Kidney (tissue), 13 donors: ENCODE measurements at regions not wholly inside any gene's neighbourhood (a gene's known extent, or its start where the extent isn't known, plus 50 kb on each side); places are given as distances from the start of the nearest gene placed in this dataset.

ENCODE experiments used
- DNase-seq, 5 donors: peaks; one replicate each; pipeline ENCODE4 v3.0.0-alpha.2; 2013 to 2020
- FAIRE-seq: peaks from 2 replicates; lab custom pipeline; 2012; peaks lifted over from hg19 to GRCh38; lab: Jason Lieb, UNC
- H3K27ac ChIP-seq, 2 donors: one replicate each; pipeline ENCODE4 v1.7.0; 2013; ENCODE audit warnings: low read depth in 2 of 2, low read length in 2 of 2, inconsistent platforms in 1 of 2
- H3K27me3 ChIP-seq: one replicate; pipeline ENCODE4 v1.7.1; 2013; ENCODE audit warnings: low read length, inconsistent platforms; ENCODE audit not compliant: control insufficient read depth, insufficient read depth
- H3K36me3 ChIP-seq, 3 donors: one replicate each; pipeline versions ENCODE4 v1.7.0 to v1.7.1; 2013; ENCODE audit warnings: low read length in 3 of 3, control low read depth in 1 of 3, inconsistent platforms in 1 of 3; ENCODE audit not compliant: insufficient read depth in 3 of 3, control insufficient read depth in 2 of 3
- H3K4me1 ChIP-seq, 3 donors: one replicate each; pipeline versions ENCODE4 v1.7.0 to v1.7.1; 2013; ENCODE audit warnings: low read length in 3 of 3, inconsistent platforms in 1 of 3, low read depth in 1 of 3; ENCODE audit not compliant: control insufficient read depth in 2 of 3, insufficient read depth in 2 of 3
- H3K4me3 ChIP-seq, 3 donors: one replicate each; pipeline versions ENCODE4 v1.7.0 to v1.8.1; 2013; ENCODE audit warnings: low read length in 3 of 3, control low read depth in 1 of 3, inconsistent platforms in 1 of 3
- H3K9ac ChIP-seq, 3 donors: one replicate each; pipeline versions ENCODE4 v1.7.0 to v1.7.1; 2013; ENCODE audit warnings: low read length in 3 of 3, control low read depth in 1 of 3, inconsistent platforms in 1 of 3
- H3K9me3 ChIP-seq, 3 donors: one replicate each; pipeline versions ENCODE4 v1.7.0 to v1.7.1; 2013; ENCODE audit warnings: low read length in 3 of 3, control low read depth in 1 of 3, inconsistent platforms in 1 of 3; ENCODE audit not compliant: control insufficient read depth in 2 of 3, insufficient read depth in 1 of 3
- intact Hi-C: fragments of 100-400 bp; cut with DNase I; formaldehyde crosslinking; loops from one replicate; pipeline ENCODE4 v1.11.1; 2022
- TF ChIP-seq, protein P1 (sequence below): IDR thresholded peaks from 3 replicates; pipeline ENCODE4 v1.5.1; 2012; ENCODE audit warnings: mild to moderate bottlenecking, moderate library complexity, borderline replicate concordance; ENCODE audit not compliant: insufficient read depth; ENCODE audit errors: extremely low read depth
- donor health status: control.
- donor health status: control.
- donor health status: control.
- donor health status: control.
- donor health status: control.
- donor health status: DM: yes; HTN: yes; CAD: no.
- donor health status: Normal renal cell carcinoma (clear cell type).

DNA sequence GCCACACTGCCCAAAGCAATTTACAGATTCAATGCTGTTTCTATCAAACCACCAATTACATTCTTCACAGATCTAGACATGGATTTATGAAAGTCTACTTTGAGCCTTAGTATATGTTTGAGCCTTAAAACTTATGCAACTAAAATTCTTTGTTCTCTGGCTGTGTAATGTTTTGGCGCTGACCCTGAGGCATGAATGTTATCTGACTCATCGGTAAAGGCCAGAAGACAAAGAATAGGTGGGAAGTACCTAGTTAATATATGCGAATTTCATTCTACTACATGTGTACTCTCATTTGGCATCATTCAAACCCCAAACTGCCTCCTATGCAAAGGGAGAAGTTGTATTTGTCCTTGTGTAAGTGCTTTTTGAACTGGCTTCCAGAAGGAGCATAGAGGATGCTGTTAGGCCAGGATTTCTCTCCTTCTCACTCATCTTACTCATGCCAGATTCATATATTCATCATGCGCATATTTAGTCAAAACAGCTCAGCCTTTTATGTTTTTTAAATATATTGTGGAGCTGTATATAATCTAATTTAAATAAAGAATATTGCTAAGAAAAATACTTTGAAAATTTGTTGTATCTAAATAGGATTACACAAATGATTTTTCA, 204.2 kb downstream of the NFKBIZ start:
- Histone ChIP-seq H3K36me3 (no peaks in the 10 kb centered on the region), H3K4me1 (no peaks in the 10 kb centered on the region), H3K27ac (no peak overlapping the region), H3K9ac (no peak overlapping the region), H3K27me3 (no peaks in the 10 kb centered on the region), H3K9me3 (no peaks in the 10 kb centered on the region), H3K4me3 (no peak overlapping the region)
- intact Hi-C loops = no loop called here
- no peak for DNase-seq
- TF ChIP-seq, protein P1, sequence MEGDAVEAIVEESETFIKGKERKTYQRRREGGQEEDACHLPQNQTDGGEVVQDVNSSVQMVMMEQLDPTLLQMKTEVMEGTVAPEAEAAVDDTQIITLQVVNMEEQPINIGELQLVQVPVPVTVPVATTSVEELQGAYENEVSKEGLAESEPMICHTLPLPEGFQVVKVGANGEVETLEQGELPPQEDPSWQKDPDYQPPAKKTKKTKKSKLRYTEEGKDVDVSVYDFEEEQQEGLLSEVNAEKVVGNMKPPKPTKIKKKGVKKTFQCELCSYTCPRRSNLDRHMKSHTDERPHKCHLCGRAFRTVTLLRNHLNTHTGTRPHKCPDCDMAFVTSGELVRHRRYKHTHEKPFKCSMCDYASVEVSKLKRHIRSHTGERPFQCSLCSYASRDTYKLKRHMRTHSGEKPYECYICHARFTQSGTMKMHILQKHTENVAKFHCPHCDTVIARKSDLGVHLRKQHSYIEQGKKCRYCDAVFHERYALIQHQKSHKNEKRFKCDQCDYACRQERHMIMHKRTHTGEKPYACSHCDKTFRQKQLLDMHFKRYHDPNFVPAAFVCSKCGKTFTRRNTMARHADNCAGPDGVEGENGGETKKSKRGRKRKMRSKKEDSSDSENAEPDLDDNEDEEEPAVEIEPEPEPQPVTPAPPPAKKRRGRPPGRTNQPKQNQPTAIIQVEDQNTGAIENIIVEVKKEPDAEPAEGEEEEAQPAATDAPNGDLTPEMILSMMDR = no peak
- no peak for FAIRE-seq

DNA sequence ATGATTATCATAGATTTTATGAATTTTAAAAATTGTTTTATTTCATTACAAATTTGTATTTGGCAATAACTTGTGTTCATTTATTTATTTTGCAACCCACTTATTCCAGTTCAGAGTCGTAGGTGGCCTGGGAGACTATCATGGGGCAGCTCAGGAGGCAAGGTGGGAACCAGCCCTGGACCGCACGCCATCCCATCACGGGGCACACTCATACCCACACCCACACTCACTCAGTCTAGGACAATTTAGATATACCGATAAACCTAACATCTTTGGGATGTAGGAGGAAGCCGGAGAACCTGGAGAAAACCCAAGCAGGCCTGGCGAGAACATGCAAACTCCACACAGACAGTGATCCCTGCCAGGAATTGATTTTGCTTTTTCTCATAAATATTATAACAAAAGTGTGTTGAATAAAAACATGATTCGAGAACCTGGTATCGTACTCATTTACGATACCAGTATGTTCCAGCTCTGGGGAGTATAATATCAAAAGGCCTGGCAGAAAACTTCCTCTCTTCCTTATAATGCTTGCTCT, 205.3 kb downstream of the NFKBIZ start:
- TF ChIP-seq, protein P1 = no peak
- Histone ChIP-seq H3K9ac (no peak overlapping the region), H3K9me3 (no peaks in the 10 kb centered on the region), H3K27me3 (no peaks in the 10 kb centered on the region), H3K4me3 (no peak overlapping the region), H3K27ac (no peak overlapping the region), H3K36me3 (no peaks in the 10 kb centered on the region), H3K4me1 (no peaks in the 10 kb centered on the region)
- DNase-seq (no peak), FAIRE-seq (no peak)
- intact Hi-C loops = no loop called here

DNA sequence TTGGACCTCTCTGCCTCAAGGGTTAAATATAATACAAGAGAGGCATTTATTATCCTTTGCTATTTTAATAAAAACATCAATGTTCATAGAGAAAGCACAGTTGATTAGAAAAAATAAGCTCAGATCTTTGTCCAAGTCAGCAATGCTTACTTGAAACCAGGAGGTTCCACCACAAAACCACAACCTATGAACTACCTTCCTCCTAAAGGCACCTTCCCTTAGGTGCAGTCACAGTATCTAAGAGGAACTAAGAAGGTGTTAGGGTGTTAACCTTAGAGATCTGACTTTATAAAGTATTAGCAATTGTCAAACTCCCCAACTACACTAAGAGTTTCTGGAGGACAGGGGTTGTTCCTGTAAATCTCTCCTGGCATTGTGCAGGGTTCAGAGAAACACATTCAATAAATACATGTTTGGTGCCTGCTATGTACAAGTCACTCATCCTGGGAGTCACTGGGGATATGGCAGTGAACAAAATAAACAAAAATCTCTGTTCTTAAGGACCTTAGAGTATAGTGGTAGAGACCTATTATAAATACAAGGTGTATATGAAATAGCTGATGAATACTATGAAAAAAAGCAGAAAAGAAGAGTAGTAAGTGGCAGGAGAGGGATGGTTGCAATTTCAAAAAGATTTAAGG, 208.6 kb downstream of the NFKBIZ start:
- Histone ChIP-seq H3K36me3 (no peaks in the 10 kb centered on the region), H3K27me3 (no peaks in the 10 kb centered on the region), H3K27ac (no peak overlapping the region), H3K4me3 (no peak overlapping the region), H3K4me1 (no peaks in the 10 kb centered on the region), H3K9me3 (no peaks in the 10 kb centered on the region), H3K9ac (no peak overlapping the region)
- FAIRE-seq (no peak), DNase-seq (no peak)
- intact Hi-C loops = no loop called here
- TF ChIP-seq, protein P1 = no peak
